GM21786 (cell line): ENCODE measurements at regions not wholly inside any gene's neighbourhood (a gene's known extent, or its start where the extent isn't known, plus 50 kb on each side); places are given as distances from the start of the nearest gene placed in this dataset.
"Not testable (repeated sequence)": the region's sequence is repeated elsewhere in the genome, so short reads cannot be mapped to it uniquely, and the experiment has no call there.

Source experiments
- ATAC-seq: cut with Tn5 transposase; IDR thresholded peaks from one replicate; pipeline ENCODE4 v1.9.1; 2021; ENCODE audit not compliant: unreplicated experiment

GRCh38 chr1:14424325-14425002 is 174.0 kb upstream of the KAZN start:
- no peak for ATAC-seq

GRCh38 chr1:14426854-14427253 is 171.6 kb upstream of the KAZN start:
- ATAC-seq: no peak

GRCh38 chr1:14429577-14429976 is 168.9 kb upstream of the KAZN start:
- ATAC-seq: no peak

GRCh38 chr1:14432728-14433127 is 165.8 kb upstream of the KAZN start:
- not testable (repeated sequence) for ATAC-seq

- ATAC-seq: no peak
These were observed 163.0 kb upstream of the KAZN start for GRCh38 chr1:14435368-14436023.

- no peak for ATAC-seq
These were observed 161.0 kb upstream of the KAZN start for GRCh38 chr1:14437417-14437918.

- no peak for ATAC-seq
These were observed 160.2 kb upstream of the KAZN start for GRCh38 chr1:14438127-14438769.

- ATAC-seq: no peak
These were observed 159.5 kb upstream of the KAZN start for GRCh38 chr1:14439015-14439414.

GRCh38 chr1:14440166-14440565 is 158.3 kb upstream of the KAZN start:
- ATAC-seq: no peak

GRCh38 chr1:14440731-14441130 is 157.8 kb upstream of the KAZN start:
- ATAC-seq: no peak

GRCh38 chr1:14441302-14441741 is 157.2 kb upstream of the KAZN start:
- no peak for ATAC-seq

GRCh38 chr1:14442669-14443068 is 155.8 kb upstream of the KAZN start:
- no peak for ATAC-seq

GRCh38 chr1:14443164-14443787 is 155.2 kb upstream of the KAZN start:
- ATAC-seq: no peak

GRCh38 chr1:14451217-14451616 is 147.3 kb upstream of the KAZN start:
- no peak for ATAC-seq

GRCh38 chr1:14452551-14452950 is 145.9 kb upstream of the KAZN start:
- no peak for ATAC-seq

- ATAC-seq: no peak
These were observed 138.3 kb upstream of the KAZN start for GRCh38 chr1:14460173-14460572.

GRCh38 chr1:14462851-14463250 is 135.6 kb upstream of the KAZN start:
- no peak for ATAC-seq

- no peak for ATAC-seq
These were observed 132.5 kb upstream of the KAZN start for GRCh38 chr1:14466006-14466405.

- no peak for ATAC-seq
These were observed 131.4 kb upstream of the KAZN start for GRCh38 chr1:14467112-14467511.

GRCh38 chr1:14468751-14469150 is 129.7 kb upstream of the KAZN start:
- no peak for ATAC-seq

- ATAC-seq: no peak
These were observed 127.7 kb upstream of the KAZN start for GRCh38 chr1:14470802-14471201.

- ATAC-seq: no peak
These were observed 123.6 kb upstream of the KAZN start for GRCh38 chr1:14474856-14475255.
